HCT116 (cell line): ENCODE measurements at regions not wholly inside any gene's neighbourhood (a gene's known extent, or its start where the extent isn't known, plus 50 kb on each side); places are given as distances from the start of the nearest gene placed in this dataset.

Experiments used
- ATAC-seq: fragments of 200-7000 bp; cut with Tn5 transposase; 2 replicates; pipeline ENCODE4 v1.9.1; 2020; ENCODE audit warnings: mild to moderate bottlenecking, moderate library complexity
- BruUV-seq: library from RNA; stranded (reverse); fragments of 400-500 nt; replicated peaks from 2 replicates; lab custom pipeline; 2021; lab: Mats Ljungman, UMichigan
- CTCF ChIA-PET: fragments of 300-600 bp; sonication (Branson Sonifier 250); formaldehyde crosslinking; loops from one replicate; lab custom pipeline; 2021; ENCODE audit warnings: antibody characterized with exemption; lab: Charles Lee
- POLR2A ChIA-PET: fragments of 300-600, 350-600 bp; sonication (Branson Sonifier 250); formaldehyde crosslinking; loops from one replicate; lab custom pipeline; 2021; ENCODE audit warnings: antibody characterized with exemption; lab: Charles Lee
- RAD21 ChIA-PET, 2 experiments: fragments of 300-600 bp; sonication (Branson Sonifier 250); formaldehyde crosslinking; loops; one replicate each; lab custom pipeline; 2023; ENCODE audit warnings: low total read pairs in 2 of 2; ENCODE audit not compliant: uncharacterized antibody in 2 of 2, unreplicated experiment in 2 of 2, low non-redundant PET in 1 of 2; lab: Charles Lee
- DNase-seq: peaks from one replicate; pipeline ENCODE4 v3.0.0-alpha.2; 2010; ENCODE audit warnings: low read depth, low spot score
- H2AFZ ChIP-seq: fragments of 200-600 bp; shearing (Covaris generic), sonication (generic); 2 replicates; pipeline ENCODE4 v1.6.1; 2017; ENCODE audit warnings: low read depth, mixed run types, mixed read lengths, antibody characterized with exemption, low read length; ENCODE audit not compliant: poor library complexity, severe bottlenecking
- H3K27ac ChIP-seq: 2 replicates; pipeline ENCODE4 v1.5.1; 2012; ENCODE audit warnings: low read depth, low read length
- H3K27me3 ChIP-seq: fragments of 200-600 bp; sonication (generic); 2 replicates; pipeline ENCODE4 v1.6.1; 2016; ENCODE audit warnings: mixed run types, low read length, mixed read lengths; ENCODE audit not compliant: insufficient read depth
- H3K36me3 ChIP-seq, 2 experiments: fragments of 200-500 bp in 1 of 2; fragments of 200-600 bp in 1 of 2; sonication (Bioruptor generic) in 1 of 2; sonication (generic) in 1 of 2; 2 replicates each; pipeline versions ENCODE4 v1.5.1 to v1.6.1; 2014 to 2016; ENCODE audit warnings: low read length in 2 of 2, inconsistent platforms in 1 of 2, mixed read lengths in 1 of 2, mixed run types in 1 of 2; ENCODE audit not compliant: insufficient read depth in 2 of 2, control insufficient read depth in 1 of 2
- H3K4me1 ChIP-seq, 2 experiments: fragments of 200-600 bp in 1 of 2; sonication (generic) in 1 of 2; 2 replicates each; pipeline versions ENCODE4 v1.5.1 to v1.6.1; 2012 to 2017; ENCODE audit warnings: low read length in 2 of 2, inconsistent platforms in 1 of 2, mild to moderate bottlenecking in 1 of 2, mixed read lengths in 1 of 2, mixed run types in 1 of 2, moderate library complexity in 1 of 2; ENCODE audit not compliant: insufficient read depth in 2 of 2, control insufficient read depth in 1 of 2
- H3K4me2 ChIP-seq: fragments of 200-600 bp; sonication (generic); 2 replicates; pipeline ENCODE4 v1.6.1; 2017; ENCODE audit warnings: mixed run types, low read length, mixed read lengths
- H3K4me3 ChIP-seq, 2 experiments: fragments of 200-600 bp in 1 of 2; sonication (generic) in 1 of 2; replicated peaks in 1 of 2; 2 replicates each; pipeline ENCODE4 v1.5.1; 2011 to 2016; ENCODE audit warnings: low read length in 2 of 2, control low read depth in 1 of 2, low read depth in 1 of 2, mild to moderate bottlenecking in 1 of 2, mixed read lengths in 1 of 2, mixed run types in 1 of 2
- H3K79me2 ChIP-seq: fragments of 200-600 bp; sonication (generic); 2 replicates; pipeline ENCODE4 v1.6.1; 2017; ENCODE audit warnings: mild to moderate bottlenecking, mixed run types, low read length, moderate library complexity, mixed read lengths; ENCODE audit not compliant: insufficient read depth
- H3K9ac ChIP-seq: fragments of 200-600 bp; sonication (generic); 2 replicates; pipeline ENCODE4 v1.6.1; 2016; ENCODE audit warnings: low read length, mixed read lengths
- H3K9me2 ChIP-seq: fragments of 200-600 bp; sonication (generic), shearing (Covaris generic); 2 replicates; pipeline ENCODE4 v1.6.1; 2017; ENCODE audit warnings: mixed run types, mild to moderate bottlenecking, moderate library complexity; ENCODE audit not compliant: insufficient read depth
- H3K9me3 ChIP-seq, 2 experiments: fragments of 200-500 bp in 1 of 2; fragments of 200-600 bp in 1 of 2; sonication (Bioruptor generic) in 1 of 2; sonication (generic) in 1 of 2; 2 replicates each; pipeline ENCODE4 v1.6.1; 2014 to 2017; ENCODE audit warnings: low read length in 2 of 2, mixed read lengths in 2 of 2, inconsistent platforms in 1 of 2, low read depth in 1 of 2, mild to moderate bottlenecking in 1 of 2, mixed run types in 1 of 2, moderate library complexity in 1 of 2; ENCODE audit not compliant: control insufficient read depth in 1 of 2, insufficient read depth in 1 of 2
- H4K20me1 ChIP-seq: fragments of 200-600 bp; sonication (generic), shearing (Covaris generic); 2 replicates; pipeline ENCODE4 v1.6.1; 2017; ENCODE audit warnings: mixed run types, mild to moderate bottlenecking, moderate library complexity; ENCODE audit not compliant: insufficient read depth
- CBX3 ChIP-seq: IDR thresholded peaks from 2 replicates; pipeline ENCODE4 v1.6.1; 2012; ENCODE audit warnings: low read depth
- EGR1 ChIP-seq: IDR thresholded peaks from 2 replicates; pipeline ENCODE4 v1.6.1; 2012; ENCODE audit warnings: low read depth
- EZH2 ChIP-seq: fragments of 200-600 bp; sonication (generic); IDR thresholded peaks from 2 replicates; pipeline ENCODE4 v1.6.1; 2017; ENCODE audit warnings: antibody characterized with exemption, mixed run types
- POLR2AphosphoS5 ChIP-seq: IDR thresholded peaks from 2 replicates; pipeline ENCODE4 v1.6.1; 2011; ENCODE audit warnings: mild to moderate bottlenecking, low read depth, low read length, moderate library complexity
- RAD21 ChIP-seq: IDR thresholded peaks from 2 replicates; pipeline ENCODE4 v1.6.1; 2012; ENCODE audit warnings: low read depth, mild to moderate bottlenecking
- SIN3A ChIP-seq: IDR thresholded peaks from 2 replicates; pipeline ENCODE4 v1.6.1; 2012; ENCODE audit warnings: low read depth
- SP1 ChIP-seq: IDR thresholded peaks from 2 replicates; pipeline ENCODE4 v1.6.1; 2012; ENCODE audit warnings: low read depth
- TCF7L2 ChIP-seq: IDR thresholded peaks from 2 replicates; pipeline ENCODE4 v1.7.0; 2011; ENCODE audit warnings: borderline replicate concordance, inconsistent platforms; ENCODE audit not compliant: insufficient read depth, insufficient read length; ENCODE audit errors: extremely low read depth
- ZNF274 ChIP-seq: fragments of 200-500 bp; sonication (Bioruptor generic); IDR thresholded peaks from 2 replicates; pipeline ENCODE4 v1.6.1; 2014; ENCODE audit warnings: mild to moderate bottlenecking, low read depth, low read length, inconsistent platforms
- intact Hi-C: fragments of 100-400 bp; cut with micrococcal nuclease; formaldehyde crosslinking; loops from 2 replicates; pipeline ENCODE4 v1.10.0; 2022
- TF ChIP-seq, protein P1 (sequence below): IDR thresholded peaks from 2 replicates; pipeline ENCODE4 v1.6.1; 2012; ENCODE audit warnings: low read depth
- TF ChIP-seq, protein P2 (sequence below), 3 experiments: fragments of 200-600 bp in 1 of 3; sonication (generic) in 1 of 3; IDR thresholded peaks in 2 of 3; conservative IDR thresholded peaks in 1 of 3; 2 replicates each; pipeline ENCODE4 v1.5.1; 2012 to 2017; ENCODE audit warnings: low read depth in 2 of 3, low read length in 2 of 3, antibody characterized with exemption in 1 of 3, borderline replicate concordance in 1 of 3, control low read depth in 1 of 3, mild to moderate bottlenecking in 1 of 3, mixed read lengths in 1 of 3, mixed run types in 1 of 3, moderate library complexity in 1 of 3; ENCODE audit not compliant: insufficient read depth in 1 of 3

DNA sequence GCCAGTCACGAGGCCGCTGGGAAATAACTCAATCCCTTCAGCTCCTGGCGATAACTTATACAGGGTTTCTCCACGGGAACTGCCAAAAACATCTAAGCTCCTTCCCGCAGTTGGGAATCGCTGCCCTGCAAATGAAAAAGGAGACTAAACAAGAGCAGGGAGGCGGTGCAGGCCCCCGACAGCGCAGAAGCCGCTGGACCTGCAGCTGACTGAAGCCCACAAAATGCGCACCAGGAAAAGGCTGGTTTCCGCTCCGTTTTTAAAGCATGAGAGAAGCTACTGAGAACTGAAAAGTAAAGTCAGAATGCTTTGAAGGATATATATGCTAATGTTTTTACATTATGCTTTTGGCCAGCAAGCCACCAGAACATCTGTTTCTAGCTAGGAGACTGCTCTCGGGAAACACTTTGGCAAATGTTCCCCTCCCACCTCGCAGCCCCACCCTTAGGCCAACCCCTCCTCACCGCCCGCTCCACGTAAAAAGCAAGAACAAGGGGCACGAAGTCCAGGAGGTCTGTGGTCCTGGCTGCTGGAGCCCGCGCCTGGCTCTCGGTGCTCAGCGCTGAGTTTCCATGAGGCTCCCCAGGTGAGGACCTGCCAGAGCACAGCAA, 90.5 kb downstream of the SOD2 start (continued):
- TF ChIP-seq, protein P1, sequence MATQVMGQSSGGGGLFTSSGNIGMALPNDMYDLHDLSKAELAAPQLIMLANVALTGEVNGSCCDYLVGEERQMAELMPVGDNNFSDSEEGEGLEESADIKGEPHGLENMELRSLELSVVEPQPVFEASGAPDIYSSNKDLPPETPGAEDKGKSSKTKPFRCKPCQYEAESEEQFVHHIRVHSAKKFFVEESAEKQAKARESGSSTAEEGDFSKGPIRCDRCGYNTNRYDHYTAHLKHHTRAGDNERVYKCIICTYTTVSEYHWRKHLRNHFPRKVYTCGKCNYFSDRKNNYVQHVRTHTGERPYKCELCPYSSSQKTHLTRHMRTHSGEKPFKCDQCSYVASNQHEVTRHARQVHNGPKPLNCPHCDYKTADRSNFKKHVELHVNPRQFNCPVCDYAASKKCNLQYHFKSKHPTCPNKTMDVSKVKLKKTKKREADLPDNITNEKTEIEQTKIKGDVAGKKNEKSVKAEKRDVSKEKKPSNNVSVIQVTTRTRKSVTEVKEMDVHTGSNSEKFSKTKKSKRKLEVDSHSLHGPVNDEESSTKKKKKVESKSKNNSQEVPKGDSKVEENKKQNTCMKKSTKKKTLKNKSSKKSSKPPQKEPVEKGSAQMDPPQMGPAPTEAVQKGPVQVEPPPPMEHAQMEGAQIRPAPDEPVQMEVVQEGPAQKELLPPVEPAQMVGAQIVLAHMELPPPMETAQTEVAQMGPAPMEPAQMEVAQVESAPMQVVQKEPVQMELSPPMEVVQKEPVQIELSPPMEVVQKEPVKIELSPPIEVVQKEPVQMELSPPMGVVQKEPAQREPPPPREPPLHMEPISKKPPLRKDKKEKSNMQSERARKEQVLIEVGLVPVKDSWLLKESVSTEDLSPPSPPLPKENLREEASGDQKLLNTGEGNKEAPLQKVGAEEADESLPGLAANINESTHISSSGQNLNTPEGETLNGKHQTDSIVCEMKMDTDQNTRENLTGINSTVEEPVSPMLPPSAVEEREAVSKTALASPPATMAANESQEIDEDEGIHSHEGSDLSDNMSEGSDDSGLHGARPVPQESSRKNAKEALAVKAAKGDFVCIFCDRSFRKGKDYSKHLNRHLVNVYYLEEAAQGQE = no peak
- no peak for TF ChIP-seq SIN3A
- no peak for TF ChIP-seq RAD21
- TF ChIP-seq, protein P2, sequence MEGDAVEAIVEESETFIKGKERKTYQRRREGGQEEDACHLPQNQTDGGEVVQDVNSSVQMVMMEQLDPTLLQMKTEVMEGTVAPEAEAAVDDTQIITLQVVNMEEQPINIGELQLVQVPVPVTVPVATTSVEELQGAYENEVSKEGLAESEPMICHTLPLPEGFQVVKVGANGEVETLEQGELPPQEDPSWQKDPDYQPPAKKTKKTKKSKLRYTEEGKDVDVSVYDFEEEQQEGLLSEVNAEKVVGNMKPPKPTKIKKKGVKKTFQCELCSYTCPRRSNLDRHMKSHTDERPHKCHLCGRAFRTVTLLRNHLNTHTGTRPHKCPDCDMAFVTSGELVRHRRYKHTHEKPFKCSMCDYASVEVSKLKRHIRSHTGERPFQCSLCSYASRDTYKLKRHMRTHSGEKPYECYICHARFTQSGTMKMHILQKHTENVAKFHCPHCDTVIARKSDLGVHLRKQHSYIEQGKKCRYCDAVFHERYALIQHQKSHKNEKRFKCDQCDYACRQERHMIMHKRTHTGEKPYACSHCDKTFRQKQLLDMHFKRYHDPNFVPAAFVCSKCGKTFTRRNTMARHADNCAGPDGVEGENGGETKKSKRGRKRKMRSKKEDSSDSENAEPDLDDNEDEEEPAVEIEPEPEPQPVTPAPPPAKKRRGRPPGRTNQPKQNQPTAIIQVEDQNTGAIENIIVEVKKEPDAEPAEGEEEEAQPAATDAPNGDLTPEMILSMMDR (IDR thresholded peaks at IDR 0.05 in 2 of 3, conservative IDR thresholded peaks at IDR 0.05 in 1 of 3; ENCODE audit: borderline replicate concordance in 1 of 3, insufficient read depth in 1 of 3, low read depth in 2 of 3, low read length in 2 of 3) = no peak
- TF ChIP-seq, all 23 proteins: peak for 0

DNA sequence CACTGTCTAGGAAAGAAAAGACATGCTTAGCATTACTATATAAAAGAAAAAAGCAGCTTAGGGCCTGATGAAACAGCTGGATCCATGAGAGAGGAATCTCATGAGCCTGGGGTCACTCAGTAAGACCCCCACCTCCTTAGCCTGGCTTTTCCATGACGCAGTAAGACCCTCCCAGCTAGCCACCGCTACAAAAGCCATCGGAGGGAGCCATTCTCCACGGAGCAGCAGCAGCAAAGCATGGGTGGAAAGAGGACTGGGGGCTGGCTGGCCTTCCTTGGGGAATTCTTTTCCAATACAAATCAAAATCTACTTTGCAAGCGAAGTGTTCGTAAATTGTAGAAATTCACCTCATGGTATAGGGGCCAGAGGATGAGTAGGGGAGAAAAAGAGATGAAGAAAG, 91.8 kb downstream of the SOD2 start:
- RAD21 ChIA-PET = no interaction called here
- CTCF ChIA-PET = no interaction called here

More for the DNA sequence above, 91.8 kb downstream of the SOD2 start:
- Histone ChIP-seq H2AFZ (no peak overlapping the region), H3K79me2 (no peaks in the 10 kb centered on the region), H3K27me3 (no peaks in the 10 kb centered on the region), H3K9ac (no peak overlapping the region), H3K4me1 (no peaks in the 10 kb centered on the region; a peak in 1 of 4 replicates), H3K27ac (no peak overlapping the region), H3K9me3 (no peaks in the 10 kb centered on the region), H3K4me3 (no peak overlapping the region), H3K4me2 (no peak overlapping the region), H4K20me1 (no peaks in the 10 kb centered on the region), H3K9me2 (no peaks in the 10 kb centered on the region), H3K36me3 (no peaks in the 10 kb centered on the region)
- DNase-seq (no peak), ATAC-seq (no peak)
- no peak for TF ChIP-seq TCF7L2
- TF ChIP-seq POLR2AphosphoS5 = no peak
- TF ChIP-seq EZH2 = no peak
- TF ChIP-seq, protein P1 = no peak
- TF ChIP-seq EGR1 = no peak
- no peak for TF ChIP-seq RAD21
- no peak for TF ChIP-seq SP1
- no peak for TF ChIP-seq CBX3
- no peak for TF ChIP-seq ZNF274
- POLR2A ChIA-PET = no interaction called here
- intact Hi-C loops = no loop called here
- no TSS peak for BruUV-seq
